LHCN-M2 (cell line): ENCODE measurements at regions not wholly inside any gene's neighbourhood (a gene's known extent, or its start where the extent isn't known, plus 50 kb on each side); places are given as distances from the start of the nearest gene placed in this dataset.

Experiments
- DNase-seq: peaks from one replicate; pipeline ENCODE4 v3.0.0-alpha.2; 2012; ENCODE audit warnings: low read depth

- no peak for DNase-seq
These were observed 102.6 kb downstream of the MCFD2 start for GRCh38 chr2:46813020-46813415.
